Heart left ventricle (tissue), 13 donors: ENCODE measurements at regions not wholly inside any gene's neighbourhood (a gene's known extent, or its start where the extent isn't known, plus 50 kb on each side); places are given as distances from the start of the nearest gene placed in this dataset.

Experiments
- CTCF ChIP-seq, 12 donors: fragments of 200-600 bp; sonication (generic) in 4 of 12; IDR thresholded peaks; one replicate each; pipeline versions ENCODE4 v1.5.0 to v1.8.0; 2018 to 2022; ENCODE audit warnings: antibody characterized with exemption in 12 of 12, mild to moderate bottlenecking in 5 of 12
- POLR2A ChIP-seq, 2 donors: fragments of 450-650 bp; IDR thresholded peaks; one replicate each; pipeline ENCODE4 v1.6.1; 2017; ENCODE audit warnings: antibody characterized with exemption in 2 of 2, mild to moderate bottlenecking in 2 of 2, moderate library complexity in 2 of 2
- donor health status: ischemic (EF 13 %, LVEDD 7.1; RV severe dilation, severe dysfunction).
- donor health status: DM: no; HTN: yes; CAD: no.
- donor health status: DM: no; HTN: no; CAD: no.
- donor health status: ischemic (EF 25% LVEDD 6.9; RV normal size, moderate dysfunction).
- donor health status: ischemic (EF 25% LVEDD 5.7; RV mildly dilated, moderate dysfunction).
- donor health status: ischemic (EF 35%, LVEDD 5.7; RV mildly dilated, moderate dysfunction).
- donor health status: nonischemic (EF 11% LVEDD 7.7; RV severe dilation, severe dysfunction).
- donor health status: DM: yes; HTN: yes; CAD: no.
- donor health status: PGD.
- donor health status: ischemic (EF 29% LVEDD 5.4; RV normal size, mild dysfunction).
- donor health status: nonischemic (EF 23%, LVEDD 6.1; RV moderate dilation, normal function).

- TF ChIP-seq CTCF (IDR thresholded peaks at IDR 0.05) (no peak), POLR2A (IDR thresholded peaks at IDR 0.05) (no peak)
Measured at GRCh38 chr7:131925636-131926035, 369.2 kb upstream of the PODXL start.
